ENCODE measurements at regions not wholly inside any gene's neighbourhood (a gene's known extent, or its start where the extent isn't known, plus 50 kb on each side); places are given as distances from the start of the nearest gene placed in this dataset.
"Not testable (repeated sequence)": the region's sequence is repeated elsewhere in the genome, so short reads cannot be mapped to it uniquely, and the experiment has no call there.

DNA sequence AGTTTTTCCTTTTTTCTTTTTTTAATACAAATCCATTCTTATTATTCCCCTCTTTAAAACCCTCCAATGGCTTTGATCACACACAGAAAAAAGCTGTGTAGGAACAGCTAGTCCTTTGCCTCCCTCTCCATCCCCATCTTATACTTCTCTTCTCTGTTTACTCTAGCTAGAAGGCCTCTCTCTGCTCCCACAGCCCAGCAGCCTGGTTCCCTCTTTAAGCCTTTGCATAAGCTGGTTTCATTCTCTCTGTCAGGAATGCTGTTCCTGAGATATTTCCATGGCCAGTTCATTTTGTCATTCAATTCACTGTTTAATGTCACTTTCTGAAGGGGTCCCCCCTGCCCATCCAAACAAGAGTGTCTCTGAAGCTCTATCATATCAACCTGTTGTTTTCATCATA is 143.3 kb upstream of the ST6GALNAC5 start:
- FAIRE-seq, result no peak
- DNase-seq, result no peak

DNA sequence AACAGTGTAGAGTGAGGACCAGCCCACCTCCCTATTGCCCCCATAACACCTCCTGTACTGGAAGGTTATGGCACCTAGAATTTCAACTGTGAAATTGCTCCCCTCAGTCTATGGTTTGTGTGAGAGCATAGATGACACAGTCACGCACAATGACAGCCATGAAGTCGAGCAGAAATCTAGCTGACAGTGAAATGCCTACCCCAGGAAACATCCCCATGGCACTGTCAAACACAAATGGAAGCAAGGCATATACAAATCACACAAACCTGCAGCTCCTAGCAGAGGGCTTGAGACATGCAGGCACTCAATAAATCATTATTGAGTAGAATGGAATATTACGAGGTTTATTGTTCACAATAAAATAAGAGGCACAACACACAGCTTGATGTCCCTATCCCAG is 142.5 kb upstream of the ST6GALNAC5 start:
- no peaks in the 10 kb centered on the region for H3K27me3 ChIP-seq (ENCODE audit: control insufficient read depth in 3 of 3, insufficient read depth in 3 of 3, low read length in 3 of 3)
- H3K9me3 ChIP-seq (ENCODE audit: control insufficient read depth in 2 of 2, insufficient read depth in 1 of 2, low read depth in 1 of 2, low read length in 1 of 2), result no peaks in the 10 kb centered on the region
- H3K4me3 ChIP-seq (ENCODE audit: low read depth in 1 of 3, low read length in 3 of 3), result no peak overlapping the region
- no peaks in the 10 kb centered on the region for H3K36me3 ChIP-seq (ENCODE audit: control insufficient read depth in 3 of 3, insufficient read depth in 2 of 3, low read depth in 1 of 3, low read length in 3 of 3)
- no peaks in the 10 kb centered on the region for H3K4me1 ChIP-seq (ENCODE audit: control insufficient read depth in 3 of 3, insufficient read depth in 2 of 3, low read depth in 1 of 3, low read length in 2 of 3)
- H3K27ac ChIP-seq (ENCODE audit: low read depth in 1 of 3, low read length in 2 of 3), result no peak overlapping the region
- FAIRE-seq (no peak), DNase-seq (no peak)
- 88 to 89% (median 89%) methylated on average over 3 of the region's 3 CpGs for WGBS, 3 donors

More for the DNA sequence above, 143.3 kb upstream of the ST6GALNAC5 start:
- Histone ChIP-seq H3K36me3 (ENCODE audit: control insufficient read depth in 3 of 3, insufficient read depth in 2 of 3, low read depth in 1 of 3, low read length in 3 of 3) (no peaks in the 10 kb centered on the region), H3K4me3 (ENCODE audit: low read depth in 1 of 3, low read length in 3 of 3) (no peak overlapping the region), H3K9me3 (ENCODE audit: control insufficient read depth in 2 of 2, insufficient read depth in 1 of 2, low read depth in 1 of 2, low read length in 1 of 2) (no peaks in the 10 kb centered on the region), H3K27ac (ENCODE audit: low read depth in 1 of 3, low read length in 2 of 3) (no peak overlapping the region), H3K4me1 (ENCODE audit: control insufficient read depth in 3 of 3, insufficient read depth in 2 of 3, low read depth in 1 of 3, low read length in 2 of 3) (no peaks in the 10 kb centered on the region), H3K27me3 (ENCODE audit: control insufficient read depth in 3 of 3, insufficient read depth in 3 of 3, low read length in 3 of 3) (no peaks in the 10 kb centered on the region)

DNA sequence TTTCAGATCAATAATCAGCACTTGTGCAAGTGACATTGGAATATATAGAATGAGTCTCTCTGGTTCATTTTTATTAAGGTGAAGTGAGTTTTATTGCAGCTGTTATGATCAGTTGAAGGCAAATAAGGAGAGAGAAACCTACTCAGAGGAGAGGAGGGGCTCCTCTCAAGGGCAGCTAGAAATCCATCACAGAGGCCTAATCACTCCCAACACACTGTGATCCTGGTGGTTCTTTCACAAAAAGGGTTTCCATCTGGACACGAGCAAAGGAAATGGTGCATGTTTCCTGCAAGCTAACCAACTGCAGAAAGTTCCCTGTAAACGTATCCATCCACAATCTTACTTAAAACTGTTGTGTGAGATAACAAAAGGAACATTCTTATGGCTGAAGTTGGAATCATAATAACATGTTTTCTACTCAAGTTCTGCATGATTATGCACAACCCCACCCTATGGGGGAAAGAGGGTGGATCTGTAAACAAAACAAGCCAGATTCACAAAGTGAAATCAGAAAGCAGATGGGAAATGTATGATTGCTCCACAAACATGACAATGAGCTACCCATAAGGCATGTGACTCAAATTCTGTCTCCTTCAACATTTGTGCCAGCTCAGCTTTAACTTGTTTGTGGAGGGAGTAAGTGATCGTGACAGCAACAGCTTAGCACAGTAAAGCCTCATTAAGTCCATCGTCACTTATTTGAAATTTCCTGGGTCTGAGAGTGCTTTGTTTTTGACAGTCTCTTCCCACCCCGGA is 141.2 kb upstream of the ST6GALNAC5 start:
- FAIRE-seq, result no peak
- Histone ChIP-seq H3K4me3 (ENCODE audit: low read depth in 1 of 3, low read length in 3 of 3) (no peak overlapping the region), H3K27ac (ENCODE audit: low read depth in 1 of 3, low read length in 2 of 3) (peak overlapping the region in 1 of 3 donors; percentile 13), H3K27me3 (ENCODE audit: control insufficient read depth in 3 of 3, insufficient read depth in 3 of 3, low read length in 3 of 3) (no peaks in the 10 kb centered on the region), H3K9me3 (ENCODE audit: control insufficient read depth in 2 of 2, insufficient read depth in 1 of 2, low read depth in 1 of 2, low read length in 1 of 2) (no peaks in the 10 kb centered on the region), H3K36me3 (ENCODE audit: control insufficient read depth in 3 of 3, insufficient read depth in 2 of 3, low read depth in 1 of 3, low read length in 3 of 3) (no peaks in the 10 kb centered on the region), H3K4me1 (ENCODE audit: control insufficient read depth in 3 of 3, insufficient read depth in 2 of 3, low read depth in 1 of 3, low read length in 2 of 3) (no peaks in the 10 kb centered on the region)
- peak; percentile 4 to 20 for DNase-seq
- 56 to 67% (median 66%) methylated on average over 5 of the region's 5 CpGs for WGBS, 3 donors

DNA sequence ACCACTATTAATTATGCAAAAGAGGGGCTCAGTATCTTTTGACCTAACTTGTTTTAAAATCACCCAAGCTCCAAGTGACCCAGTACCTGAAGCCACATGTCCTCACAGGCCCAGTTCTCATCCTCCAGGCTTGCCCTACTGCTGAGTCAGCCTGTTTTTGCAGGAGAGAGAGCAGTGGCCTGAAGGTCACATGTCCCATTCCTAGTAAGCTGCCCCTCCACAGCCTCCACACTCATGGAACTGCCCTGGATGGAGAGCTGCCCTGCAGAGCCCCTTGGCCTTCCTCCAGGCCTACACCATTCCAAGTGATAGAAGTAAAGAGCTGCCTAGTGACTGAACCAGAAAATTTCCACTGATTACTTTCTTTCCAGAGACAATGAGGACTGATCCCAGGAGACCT is 139.8 kb upstream of the ST6GALNAC5 start:
- FAIRE-seq, result no peak
- H3K27me3 ChIP-seq (ENCODE audit: control insufficient read depth in 3 of 3, insufficient read depth in 3 of 3, low read length in 3 of 3), result no peaks in the 10 kb centered on the region
- H3K27ac ChIP-seq (ENCODE audit: low read depth in 1 of 3, low read length in 2 of 3), result no peak overlapping the region
- H3K4me3 ChIP-seq (ENCODE audit: low read depth in 1 of 3, low read length in 3 of 3), result no peak overlapping the region
- no peaks in the 10 kb centered on the region for H3K36me3 ChIP-seq (ENCODE audit: control insufficient read depth in 3 of 3, insufficient read depth in 2 of 3, low read depth in 1 of 3, low read length in 3 of 3)
- no peaks in the 10 kb centered on the region for H3K9me3 ChIP-seq (ENCODE audit: control insufficient read depth in 2 of 2, insufficient read depth in 1 of 2, low read depth in 1 of 2, low read length in 1 of 2)
- no peaks in the 10 kb centered on the region for H3K4me1 ChIP-seq (ENCODE audit: control insufficient read depth in 3 of 3, insufficient read depth in 2 of 3, low read depth in 1 of 3, low read length in 2 of 3)
- no peak for DNase-seq

DNA sequence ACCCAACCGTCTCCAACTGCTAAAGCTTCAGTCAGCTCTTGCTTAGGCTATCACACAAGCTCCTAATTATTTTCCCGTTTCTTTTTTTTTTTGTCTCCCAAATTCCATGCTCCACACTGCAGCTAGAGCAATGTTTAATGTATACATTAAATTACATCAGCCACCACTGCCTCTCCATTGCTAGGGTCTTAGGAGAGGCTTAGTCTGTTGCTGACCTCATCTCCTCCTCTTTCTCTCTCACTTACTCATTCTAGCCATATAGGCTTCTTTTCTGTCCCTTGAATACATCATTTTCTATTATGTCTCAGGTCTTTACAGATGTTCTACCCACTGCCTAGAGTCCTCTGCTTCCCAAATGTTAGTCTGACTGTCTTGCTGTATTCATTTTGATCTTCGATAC is 138.1 kb upstream of the ST6GALNAC5 start:
- FAIRE-seq (no peak), DNase-seq (no peak)
- Histone ChIP-seq H3K9me3 (ENCODE audit: control insufficient read depth in 2 of 2, insufficient read depth in 1 of 2, low read depth in 1 of 2, low read length in 1 of 2) (no peaks in the 10 kb centered on the region), H3K27me3 (ENCODE audit: control insufficient read depth in 3 of 3, insufficient read depth in 3 of 3, low read length in 3 of 3) (no peaks in the 10 kb centered on the region), H3K36me3 (ENCODE audit: control insufficient read depth in 3 of 3, insufficient read depth in 2 of 3, low read depth in 1 of 3, low read length in 3 of 3) (no peaks in the 10 kb centered on the region), H3K4me3 (ENCODE audit: low read depth in 1 of 3, low read length in 3 of 3) (no peak overlapping the region), H3K4me1 (ENCODE audit: control insufficient read depth in 3 of 3, insufficient read depth in 2 of 3, low read depth in 1 of 3, low read length in 2 of 3) (no peaks in the 10 kb centered on the region), H3K27ac (ENCODE audit: low read depth in 1 of 3, low read length in 2 of 3) (no peak overlapping the region)
- WGBS, 3 donors, result 83 to 89% (median 87%) methylated on average over 3 of the region's 3 CpGs

DNA sequence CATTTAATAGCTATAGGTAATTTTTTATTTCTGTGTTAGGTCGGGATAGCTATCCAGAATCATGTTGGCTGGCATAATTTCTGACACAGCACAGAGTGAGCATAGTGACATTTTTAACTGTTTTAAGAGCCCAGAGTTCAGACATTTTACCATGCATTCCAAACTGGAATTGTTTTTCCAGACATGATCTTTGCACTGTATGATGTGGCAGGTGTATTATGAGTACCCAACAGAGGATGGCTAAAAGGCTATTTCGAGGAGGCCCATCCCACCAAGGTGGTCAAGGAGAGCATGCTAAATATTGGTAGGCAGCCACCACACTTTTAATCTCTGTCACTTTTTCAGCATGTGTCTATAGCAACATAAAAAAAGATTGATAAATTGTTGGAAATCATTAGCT is 137.3 kb upstream of the ST6GALNAC5 start:
- WGBS, 3 donors, result 41 to 66% (median 55%) methylated on average over 2 of the region's 2 CpGs

DNA sequence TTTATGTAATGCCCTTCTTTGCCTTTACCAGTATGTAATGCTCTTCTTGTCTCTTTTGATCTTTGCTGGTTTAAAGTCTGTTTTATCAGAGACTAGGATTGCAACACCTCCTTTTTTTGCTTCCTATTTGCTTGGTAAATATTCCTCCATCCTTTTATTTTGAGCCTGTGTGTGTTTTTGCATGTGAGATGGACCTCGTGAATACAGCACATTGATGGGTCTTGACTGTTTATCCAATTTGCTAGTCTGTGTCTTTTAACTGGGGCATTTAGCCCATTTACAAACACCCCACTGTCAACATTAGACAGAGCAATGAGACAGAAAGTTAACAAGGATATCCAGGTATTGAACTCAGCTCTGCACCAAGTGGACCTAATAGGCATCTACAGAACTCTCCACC is 128.9 kb upstream of the ST6GALNAC5 start:
- not testable (repeated sequence) for H3K4me3 ChIP-seq (ENCODE audit: low read depth in 1 of 3, low read length in 3 of 3); H3K27ac ChIP-seq (ENCODE audit: low read depth in 1 of 3, low read length in 2 of 3); FAIRE-seq; DNase-seq; H3K36me3 ChIP-seq (ENCODE audit: control insufficient read depth in 3 of 3, insufficient read depth in 2 of 3, low read depth in 1 of 3, low read length in 3 of 3); H3K27me3 ChIP-seq (ENCODE audit: control insufficient read depth in 3 of 3, insufficient read depth in 3 of 3, low read length in 3 of 3); H3K4me1 ChIP-seq (ENCODE audit: control insufficient read depth in 3 of 3, insufficient read depth in 2 of 3, low read depth in 1 of 3, low read length in 2 of 3); H3K9me3 ChIP-seq (ENCODE audit: control insufficient read depth in 2 of 2, insufficient read depth in 1 of 2, low read depth in 1 of 2, low read length in 1 of 2)
- 33 to 67% (median 36%) methylated on average over 1 of the region's 1 CpG for WGBS, 3 donors

More for the DNA sequence above, 137.3 kb upstream of the ST6GALNAC5 start:
- H3K36me3 ChIP-seq (ENCODE audit: control insufficient read depth in 3 of 3, insufficient read depth in 2 of 3, low read depth in 1 of 3, low read length in 3 of 3), result no peaks in the 10 kb centered on the region
- no peaks in the 10 kb centered on the region for H3K9me3 ChIP-seq (ENCODE audit: control insufficient read depth in 2 of 2, insufficient read depth in 1 of 2, low read depth in 1 of 2, low read length in 1 of 2)
- no peak for FAIRE-seq
- H3K4me1 ChIP-seq (ENCODE audit: control insufficient read depth in 3 of 3, insufficient read depth in 2 of 3, low read depth in 1 of 3, low read length in 2 of 3), result no peaks in the 10 kb centered on the region
- DNase-seq, result peak in 1 of 2 donors; percentile 1
- H3K27me3 ChIP-seq (ENCODE audit: control insufficient read depth in 3 of 3, insufficient read depth in 3 of 3, low read length in 3 of 3), result no peaks in the 10 kb centered on the region
- no peak overlapping the region for H3K27ac ChIP-seq (ENCODE audit: low read depth in 1 of 3, low read length in 2 of 3)
- H3K4me3 ChIP-seq (ENCODE audit: low read depth in 1 of 3, low read length in 3 of 3), result no peak overlapping the region

DNA sequence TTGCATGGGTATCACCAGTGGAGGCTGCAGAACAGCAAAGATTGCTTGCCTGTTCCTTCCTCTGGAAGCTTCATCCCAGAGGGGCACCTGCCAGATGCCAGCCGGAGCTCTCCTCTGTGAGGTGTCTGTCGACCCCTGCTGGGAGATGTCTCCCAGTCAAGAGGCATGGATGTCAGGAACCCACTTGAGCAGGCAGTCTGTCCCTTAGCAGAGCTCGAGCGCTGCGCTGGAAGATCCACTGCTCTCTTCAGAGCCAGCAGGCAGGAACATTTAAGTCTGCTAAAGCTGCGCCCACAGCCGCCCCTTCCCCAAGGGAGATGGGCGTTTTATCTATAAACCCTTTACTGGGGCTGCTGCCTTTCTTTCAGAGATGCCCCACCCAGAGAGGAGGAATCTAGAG is 126.3 kb upstream of the ST6GALNAC5 start:
- H3K4me3 ChIP-seq (ENCODE audit: low read depth in 1 of 3, low read length in 3 of 3); FAIRE-seq; H3K4me1 ChIP-seq (ENCODE audit: control insufficient read depth in 3 of 3, insufficient read depth in 2 of 3, low read depth in 1 of 3, low read length in 2 of 3); DNase-seq; H3K36me3 ChIP-seq (ENCODE audit: control insufficient read depth in 3 of 3, insufficient read depth in 2 of 3, low read depth in 1 of 3, low read length in 3 of 3); H3K27ac ChIP-seq (ENCODE audit: low read depth in 1 of 3, low read length in 2 of 3); H3K9me3 ChIP-seq (ENCODE audit: control insufficient read depth in 2 of 2, insufficient read depth in 1 of 2, low read depth in 1 of 2, low read length in 1 of 2); H3K27me3 ChIP-seq (ENCODE audit: control insufficient read depth in 3 of 3, insufficient read depth in 3 of 3, low read length in 3 of 3): not testable (repeated sequence)
- WGBS, 3 donors, result 84 to 90% (median 86%) methylated on average over 8 of the region's 8 CpGs

DNA sequence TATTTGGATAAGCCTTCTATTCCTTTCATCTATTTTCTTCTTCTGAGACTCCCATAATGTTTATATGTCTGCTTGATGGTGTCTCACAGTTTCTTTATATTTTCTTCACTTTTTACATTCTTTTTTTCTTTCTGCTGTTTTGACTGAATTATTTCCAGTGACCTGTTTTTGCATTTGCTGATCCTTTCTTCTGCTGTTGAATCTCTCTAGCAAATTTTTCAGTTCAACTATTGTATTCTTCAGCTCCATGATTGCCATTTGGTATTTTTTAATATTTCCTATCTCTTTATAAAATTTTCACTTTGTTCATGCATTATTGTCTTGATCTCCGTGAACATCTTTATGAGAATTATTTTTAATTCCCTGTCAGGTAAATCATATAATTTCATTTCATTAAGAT is 122.3 kb upstream of the ST6GALNAC5 start:
- FAIRE-seq (no peak), DNase-seq (no peak)
- no peak overlapping the region for H3K4me3 ChIP-seq (ENCODE audit: low read depth in 1 of 3, low read length in 3 of 3)
- WGBS, 3 donors, result 82 to 95% (median 89%) methylated on average over 1 of the region's 1 CpG
- no peak overlapping the region for H3K27ac ChIP-seq (ENCODE audit: low read depth in 1 of 3, low read length in 2 of 3)
- H3K36me3 ChIP-seq (ENCODE audit: control insufficient read depth in 3 of 3, insufficient read depth in 2 of 3, low read depth in 1 of 3, low read length in 3 of 3), result no peaks in the 10 kb centered on the region
- H3K9me3 ChIP-seq (ENCODE audit: control insufficient read depth in 2 of 2, insufficient read depth in 1 of 2, low read depth in 1 of 2, low read length in 1 of 2), result peaks cover 0 to 6% of the 10 kb centered on the region in 2 donors
- no peaks in the 10 kb centered on the region for H3K4me1 ChIP-seq (ENCODE audit: control insufficient read depth in 3 of 3, insufficient read depth in 2 of 3, low read depth in 1 of 3, low read length in 2 of 3)
- no peaks in the 10 kb centered on the region for H3K27me3 ChIP-seq (ENCODE audit: control insufficient read depth in 3 of 3, insufficient read depth in 3 of 3, low read length in 3 of 3)
